Hematopoietic multipotent progenitor cell (in vitro differentiated cells): ENCODE measurements at regions not wholly inside any gene's neighbourhood (a gene's known extent, or its start where the extent isn't known, plus 50 kb on each side); places are given as distances from the start of the nearest gene placed in this dataset.
"Not testable (repeated sequence)": the region's sequence is repeated elsewhere in the genome, so short reads cannot be mapped to it uniquely, and the experiment has no call there.

Experiments
- DNase-seq, 3 donors: peaks; one replicate each; pipeline ENCODE4 v3.0.0-alpha.2; 2011 to 2015; ENCODE audit warnings: low read depth in 2 of 3, low spot score in 2 of 3

DNA sequence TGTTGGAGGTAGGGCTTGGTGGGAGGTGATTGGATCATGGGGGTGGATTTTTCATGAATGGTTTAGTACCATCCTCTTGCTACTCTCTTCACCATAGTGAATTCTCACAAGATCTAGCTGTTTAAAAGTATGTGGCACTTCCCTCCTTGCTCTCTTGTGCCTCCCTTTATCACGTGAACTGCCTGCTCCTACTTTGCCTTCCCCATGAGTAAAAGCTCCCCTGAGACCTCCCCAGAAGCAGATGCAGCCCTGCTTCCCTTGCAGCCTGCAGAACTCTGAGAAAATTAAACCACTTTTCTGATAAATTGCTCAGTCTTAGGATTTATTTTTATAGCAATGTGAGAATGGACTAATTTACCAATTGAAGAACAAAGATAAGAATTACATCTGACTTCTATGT lies 223.1 kb downstream of the RNF144A start:
- DNase-seq = no peak

DNA sequence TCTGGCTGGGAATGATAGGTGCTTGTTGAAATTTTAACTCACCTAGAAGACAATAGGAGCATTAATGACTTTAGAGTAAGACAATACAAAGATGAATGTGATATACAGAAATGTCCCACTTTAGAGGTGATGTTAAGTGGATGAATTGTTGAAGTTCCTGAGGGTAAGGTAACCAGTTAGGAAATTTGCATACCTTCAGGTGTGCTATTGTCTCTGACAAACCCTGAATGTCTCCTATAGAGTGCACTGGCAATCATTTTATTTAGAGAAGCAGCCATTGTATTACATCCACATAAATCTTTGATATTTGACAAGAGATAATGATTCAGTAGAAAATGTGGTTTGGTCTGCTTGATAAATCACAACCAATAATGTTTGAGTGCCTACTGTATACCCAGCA lies 228.5 kb downstream of the RNF144A start:
- no peak for DNase-seq

DNA sequence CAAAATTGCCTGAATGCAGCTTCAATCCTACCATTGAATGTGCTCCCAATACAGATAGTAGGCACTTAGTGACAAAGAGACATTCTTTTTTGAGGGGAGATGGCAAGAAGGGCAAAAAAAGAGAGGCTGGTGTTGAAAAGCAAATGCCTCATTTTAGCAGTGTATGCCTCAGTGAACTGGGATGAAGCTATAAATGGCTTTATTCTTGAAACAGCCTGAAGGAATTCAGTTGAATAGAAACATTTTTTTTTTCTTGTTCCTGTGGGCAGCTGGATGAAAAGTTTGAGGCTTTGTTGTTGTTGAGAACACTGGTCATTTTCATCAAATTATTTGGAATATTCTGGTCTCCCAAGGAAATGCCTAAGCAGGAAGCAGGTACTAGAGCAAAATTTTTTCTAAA lies 228.9 kb downstream of the RNF144A start:
- DNase-seq = no peak

DNA sequence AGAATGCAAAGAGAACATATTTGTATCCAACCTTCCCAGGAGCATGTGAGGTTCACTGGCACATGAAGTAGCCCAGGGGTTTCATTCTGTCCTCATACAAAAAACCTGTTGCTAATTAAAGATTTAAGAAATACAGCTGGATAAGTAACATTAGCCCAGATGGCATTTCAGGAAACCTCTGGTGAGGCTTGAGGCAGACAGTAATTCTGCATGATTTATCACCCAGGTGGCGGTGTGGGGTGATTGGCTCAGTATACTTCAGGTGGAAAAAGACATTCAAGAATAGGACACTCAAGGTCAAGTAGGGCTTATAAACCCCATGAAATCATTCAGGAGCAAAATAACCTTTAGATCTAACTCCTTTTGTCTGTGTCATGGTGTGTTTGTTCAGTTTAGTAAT lies 237.4 kb downstream of the RNF144A start:
- DNase-seq = peak in 1 of 3 donors; percentile 10

DNA sequence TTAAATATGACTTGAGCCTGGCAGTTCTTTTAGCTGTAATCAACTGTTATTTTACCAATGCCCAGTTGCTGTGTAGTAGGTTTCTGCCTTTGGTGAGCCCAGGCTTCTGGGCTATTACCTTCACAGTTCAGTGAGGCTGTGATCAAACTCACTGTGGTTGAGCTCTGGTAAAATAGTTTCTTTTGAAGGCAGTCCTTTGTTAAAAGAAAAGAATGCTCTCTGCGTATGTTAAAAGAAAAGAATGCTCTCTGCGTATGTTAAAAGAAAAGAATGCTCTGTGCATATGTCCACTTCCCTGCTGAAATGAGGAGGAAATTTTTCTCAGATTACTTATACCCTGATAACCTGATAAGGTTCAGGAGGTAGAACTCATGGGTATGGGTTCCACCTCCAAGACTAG lies 244.3 kb downstream of the RNF144A start:
- no peak for DNase-seq

DNA sequence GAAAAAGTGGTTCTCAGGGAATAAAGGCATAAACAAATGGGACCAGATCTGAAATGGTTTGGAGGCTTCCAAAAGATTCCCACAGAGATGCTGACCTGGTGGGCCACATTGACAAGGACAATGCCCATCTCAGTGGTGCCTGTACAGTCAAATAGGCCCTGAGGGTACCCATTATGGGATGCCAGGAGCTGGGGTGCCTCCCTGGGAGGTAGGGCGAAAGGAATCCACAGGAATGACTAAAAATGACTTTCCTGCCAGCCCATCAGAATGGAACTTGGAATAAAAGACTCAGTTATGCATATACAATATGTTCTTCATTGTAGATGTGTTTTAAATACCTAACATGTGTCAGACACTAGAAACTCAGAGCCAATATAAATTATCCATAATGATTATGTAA lies 248.5 kb downstream of the RNF144A start:
- no peak for DNase-seq

DNA sequence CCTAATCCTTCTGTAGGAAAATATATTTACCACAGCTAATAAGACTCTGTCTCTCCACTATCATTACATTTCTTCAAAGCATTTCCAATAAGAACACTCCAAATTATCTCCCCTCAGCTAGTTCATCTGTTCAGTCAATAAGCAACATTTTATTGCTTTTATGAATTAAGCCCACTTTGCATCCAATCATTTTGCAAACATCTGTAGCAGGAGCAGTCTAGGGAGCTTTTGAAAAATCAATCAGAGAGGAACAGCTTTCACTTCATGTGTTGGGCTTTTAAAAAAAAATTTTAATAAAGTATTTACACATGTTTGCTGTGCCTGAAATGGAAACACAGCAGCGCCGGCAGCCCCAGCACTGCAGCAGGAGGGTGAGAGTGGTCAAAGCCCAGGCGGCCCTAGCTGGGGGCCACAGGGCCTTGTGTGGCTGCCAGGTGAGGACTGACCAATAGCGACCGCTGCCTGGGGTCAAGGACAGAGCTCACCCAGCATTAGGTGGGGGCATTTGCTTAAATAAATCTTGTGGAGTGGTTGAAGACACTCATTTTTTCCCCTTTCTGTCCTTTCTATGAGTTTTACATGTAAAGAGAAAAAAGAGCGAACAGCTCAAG lies 250.7 kb downstream of the RNF144A start:
- DNase-seq = no peak

DNA sequence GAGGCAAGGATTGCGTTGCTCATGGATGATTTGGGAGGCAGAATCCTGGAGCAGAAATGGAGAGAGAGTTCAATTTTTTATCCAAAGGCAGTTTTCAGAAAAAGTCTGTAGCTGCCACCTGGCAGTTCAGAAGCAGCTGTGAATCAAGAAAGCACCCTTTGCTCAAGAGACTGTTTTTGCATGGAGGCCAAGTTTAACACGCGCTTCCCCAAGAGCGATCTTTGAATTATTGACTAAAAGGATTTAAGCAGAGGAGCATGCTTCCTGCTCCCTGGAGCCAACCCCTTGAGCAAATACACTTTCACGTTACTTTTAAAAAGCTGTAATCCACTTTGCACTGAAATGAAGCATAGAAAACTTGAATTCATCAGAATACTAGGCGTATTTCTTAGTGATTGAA lies 252.4 kb downstream of the RNF144A start:
- no peak for DNase-seq

DNA sequence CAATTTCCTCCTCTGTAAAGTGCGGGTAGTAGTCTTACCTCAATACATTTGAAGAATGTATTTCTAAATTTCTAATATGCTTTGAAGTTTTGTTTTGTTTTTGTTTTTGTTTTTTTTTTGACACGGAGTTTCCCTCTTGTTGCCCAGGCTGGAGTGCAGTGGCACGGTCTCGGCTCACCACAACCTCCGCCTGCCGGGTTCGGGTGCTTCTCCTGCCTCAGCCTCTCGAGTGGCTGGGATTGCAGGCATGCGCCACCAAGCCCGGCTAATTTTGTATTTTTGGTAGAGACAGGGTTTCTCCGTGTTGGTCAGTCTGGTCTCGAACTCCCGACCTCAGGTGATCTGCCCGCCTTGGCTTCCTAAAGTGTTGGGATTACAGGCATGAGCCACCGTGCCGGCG lies 261.8 kb downstream of the RNF144A start:
- not testable (repeated sequence) for DNase-seq

DNA sequence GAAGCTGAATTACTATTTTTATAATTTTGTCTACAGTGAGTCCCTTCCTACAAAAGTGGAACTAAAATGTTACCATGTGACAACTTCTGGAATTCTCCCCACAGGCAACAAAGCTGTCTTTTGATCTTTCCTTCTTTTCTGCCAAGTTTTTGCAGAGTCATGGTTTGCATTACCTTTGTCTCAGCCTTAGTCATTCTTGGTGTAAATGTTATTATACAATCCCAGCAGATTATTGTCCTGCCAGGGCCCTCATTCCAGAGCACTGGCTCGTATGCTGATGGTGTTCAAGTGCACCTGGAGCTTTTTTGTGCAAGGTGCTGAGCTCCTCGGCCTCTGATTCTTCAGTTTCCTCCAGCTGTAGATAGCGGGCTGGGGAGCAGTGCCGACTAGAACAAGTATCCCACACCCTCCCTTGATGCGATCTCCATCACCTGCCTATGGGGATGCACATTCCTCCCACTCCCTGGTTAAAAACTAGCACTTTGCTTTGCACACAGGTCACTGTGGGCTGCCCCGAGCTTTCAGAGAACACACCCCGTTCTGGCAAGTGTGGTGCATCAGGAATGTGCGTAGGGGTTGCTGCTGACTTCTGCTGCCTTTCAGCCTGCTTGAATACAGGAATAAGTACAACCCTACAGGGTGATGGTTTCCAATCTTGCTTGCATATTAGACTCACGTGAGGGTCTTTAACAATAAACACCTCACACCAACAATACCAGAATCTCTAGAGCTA lies 263.6 kb downstream of the RNF144A start:
- no peak for DNase-seq

DNA sequence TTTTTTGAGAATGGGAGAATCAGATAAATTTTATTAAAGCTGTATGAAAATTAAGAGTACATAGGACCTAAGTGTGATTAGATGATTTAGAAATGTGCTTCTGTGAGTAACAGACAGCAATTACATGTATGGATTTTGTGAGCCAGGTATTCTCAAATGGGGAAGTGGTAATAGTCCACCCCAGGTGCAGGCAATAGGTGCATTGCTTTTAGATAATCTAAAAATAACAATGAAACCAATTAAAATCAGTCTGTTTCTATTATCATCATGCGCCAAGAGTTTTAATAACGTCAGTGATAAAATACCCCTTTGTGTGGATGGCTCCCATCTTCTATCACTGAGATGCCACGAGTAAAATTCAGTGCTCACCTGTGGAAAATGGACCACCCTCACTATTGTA lies 265.3 kb downstream of the RNF144A start:
- no peak for DNase-seq

DNA sequence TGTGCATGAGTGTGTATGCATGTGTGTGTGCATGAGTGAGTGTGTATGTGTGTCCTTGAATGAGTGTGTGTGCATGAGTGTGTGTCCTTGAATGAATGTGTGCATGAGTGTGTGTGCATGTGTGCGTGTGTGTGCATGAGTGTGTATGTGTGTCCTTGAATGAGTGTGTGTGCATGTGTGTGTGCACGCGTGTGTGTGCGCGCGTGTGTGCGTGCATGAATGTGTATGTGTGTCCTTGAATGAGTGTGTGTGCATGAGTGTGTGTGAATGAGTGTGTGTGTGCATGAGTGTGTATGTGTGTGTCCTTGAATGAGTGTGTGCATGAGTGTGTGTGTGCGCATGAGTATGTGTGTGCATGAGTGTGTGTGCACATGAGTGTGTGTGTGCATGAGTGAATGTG lies 271.9 kb downstream of the RNF144A start:
- no peak for DNase-seq

DNA sequence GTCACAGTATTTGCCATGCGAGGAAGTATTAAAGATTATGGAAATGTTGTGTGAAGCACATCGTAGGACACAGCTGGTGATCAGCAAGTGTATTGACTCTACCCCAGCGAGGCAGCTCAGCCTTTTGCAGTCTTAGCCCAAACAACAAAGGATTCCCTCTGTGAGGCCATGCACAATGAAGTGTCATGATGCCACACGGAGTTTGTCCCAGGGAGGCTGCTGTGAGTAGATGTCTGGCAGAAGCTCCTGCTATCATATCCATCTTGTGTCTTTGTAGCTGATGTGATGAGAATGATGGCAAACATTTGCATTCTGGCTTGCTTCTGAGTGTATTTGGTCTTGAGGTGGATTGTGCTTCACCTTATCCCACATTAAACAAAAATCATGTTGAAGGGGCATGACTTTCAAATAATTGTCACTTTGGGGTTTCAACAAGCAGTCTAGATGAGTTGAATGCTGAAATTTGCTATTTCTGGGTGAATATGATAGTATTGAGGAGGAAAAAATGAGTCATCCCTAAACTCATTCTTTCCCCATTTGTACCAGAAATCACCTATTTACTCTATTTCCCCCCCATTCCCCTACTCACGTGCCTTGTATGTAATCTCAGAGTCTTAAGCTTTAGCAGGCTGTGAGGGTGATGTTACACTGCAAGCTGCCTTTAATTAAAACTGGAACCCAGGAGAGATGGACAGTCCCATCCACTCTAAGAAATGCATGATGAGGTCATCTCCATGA lies 273.5 kb downstream of the RNF144A start:
- DNase-seq = no peak

DNA sequence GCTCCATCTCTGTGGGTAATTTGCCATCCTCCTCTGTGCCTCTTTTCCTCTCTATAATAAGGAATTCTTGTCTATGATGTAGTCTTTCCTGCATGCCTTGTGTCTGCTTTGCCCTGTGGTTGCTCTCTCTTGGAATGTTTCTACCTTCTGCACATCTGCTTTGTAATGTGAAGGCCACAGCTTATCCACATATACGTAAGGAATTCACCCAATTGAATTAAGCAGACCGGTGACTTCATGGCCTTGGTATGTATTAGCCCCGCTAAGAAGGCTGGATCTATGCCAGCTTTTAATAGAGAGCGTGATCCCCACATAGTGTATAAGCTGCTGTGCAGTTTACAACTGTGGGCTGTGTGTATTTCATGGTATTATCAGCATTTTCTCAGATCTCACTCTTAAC lies 274.7 kb downstream of the RNF144A start:
- no peak for DNase-seq

DNA sequence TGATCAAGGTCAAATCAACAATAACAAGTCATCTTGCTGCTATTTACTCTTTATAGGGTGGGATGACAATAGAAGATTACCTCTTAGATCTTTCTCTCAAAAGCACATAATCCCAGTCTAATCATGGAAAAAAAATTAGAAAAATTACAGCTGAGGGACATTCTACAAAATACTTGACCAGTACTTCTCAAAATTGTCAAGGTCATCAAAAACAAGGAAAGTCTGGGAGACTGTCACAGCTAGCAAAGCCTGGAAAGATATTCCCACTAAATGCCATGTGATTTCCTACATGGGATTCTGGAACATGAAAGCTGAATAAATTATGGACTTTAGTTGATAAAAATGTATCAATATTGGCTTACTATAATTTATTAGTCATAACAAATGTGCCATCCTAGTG lies 276.2 kb downstream of the RNF144A start:
- no peak for DNase-seq

DNA sequence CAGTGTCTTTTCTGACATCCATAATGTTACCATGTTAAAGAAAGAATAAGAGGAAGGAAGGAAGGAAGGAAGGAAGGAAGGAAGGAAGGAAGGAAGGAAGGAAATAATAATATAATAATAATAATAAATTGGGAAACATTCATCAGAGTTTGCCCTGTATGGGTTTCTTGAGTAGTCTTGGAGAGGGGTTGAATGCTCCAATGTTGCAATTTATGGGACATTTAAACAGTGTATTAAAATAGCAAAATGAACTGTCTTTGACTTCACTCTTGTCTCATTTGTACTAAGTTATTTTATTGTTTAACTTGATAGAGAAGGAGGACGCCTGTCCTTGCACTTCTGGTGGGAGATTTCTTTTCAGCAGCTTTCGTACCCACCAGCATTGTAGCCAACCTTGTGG lies 277.7 kb downstream of the RNF144A start:
- no peak for DNase-seq

DNA sequence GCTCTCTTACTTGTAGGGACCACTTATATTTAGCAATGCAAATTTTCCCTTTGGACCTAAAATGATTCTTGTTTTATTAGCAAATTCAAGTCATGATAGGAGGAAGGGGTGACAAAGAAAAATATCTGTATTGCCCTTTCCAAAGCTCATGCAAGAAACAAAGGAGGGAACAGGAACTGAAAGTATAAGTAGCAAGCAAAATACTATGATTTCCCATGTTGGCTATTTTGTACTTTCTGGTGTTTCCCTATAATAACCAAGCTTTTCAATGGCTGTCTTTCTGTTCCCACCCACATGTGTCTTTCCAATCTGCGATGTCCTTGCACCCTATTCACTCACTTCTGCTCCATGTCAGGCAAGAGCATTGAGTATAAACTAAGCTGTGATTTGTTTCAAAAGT lies 279.7 kb downstream of the RNF144A start:
- no peak for DNase-seq

DNA sequence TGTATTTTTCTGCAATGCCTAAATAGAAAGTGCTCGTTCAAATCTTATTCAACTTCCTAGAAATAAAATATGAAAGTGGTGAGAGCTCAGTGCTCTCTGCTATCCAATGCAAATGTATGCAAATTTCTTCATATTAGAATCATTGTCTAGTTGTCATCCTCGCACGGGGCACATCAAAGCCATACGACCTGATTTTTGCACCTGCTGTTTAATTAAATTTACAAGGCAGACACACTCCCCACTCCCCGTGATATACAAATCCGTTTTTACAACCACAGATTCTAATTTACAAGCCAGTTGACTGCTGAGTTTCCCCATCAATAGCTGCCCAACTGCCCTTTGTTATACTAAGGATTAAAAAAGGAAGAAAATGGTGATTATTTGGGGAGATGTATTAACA lies 284.6 kb downstream of the RNF144A start:
- no peak for DNase-seq

DNA sequence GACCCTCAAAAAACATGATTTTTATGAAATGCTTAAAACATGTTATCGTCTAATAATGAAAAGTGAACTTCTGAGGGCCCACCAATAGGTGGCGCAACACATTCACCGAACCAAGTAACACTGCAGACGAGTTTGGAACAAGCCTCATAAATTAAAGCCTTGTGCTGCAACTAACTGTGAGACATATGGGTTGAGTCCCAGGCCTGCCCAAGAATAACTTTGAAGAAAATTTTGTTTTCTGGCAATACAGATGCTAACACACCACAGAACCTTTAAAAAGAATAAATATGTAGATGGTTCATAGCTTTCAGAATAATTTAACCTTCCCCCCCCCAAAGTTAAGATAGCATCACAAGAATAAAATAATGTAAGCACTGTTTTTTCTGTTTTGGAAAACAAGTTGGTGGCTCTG lies 285.9 kb downstream of the RNF144A start:
- DNase-seq = peak; percentile 24 to 72 (median 40)

DNA sequence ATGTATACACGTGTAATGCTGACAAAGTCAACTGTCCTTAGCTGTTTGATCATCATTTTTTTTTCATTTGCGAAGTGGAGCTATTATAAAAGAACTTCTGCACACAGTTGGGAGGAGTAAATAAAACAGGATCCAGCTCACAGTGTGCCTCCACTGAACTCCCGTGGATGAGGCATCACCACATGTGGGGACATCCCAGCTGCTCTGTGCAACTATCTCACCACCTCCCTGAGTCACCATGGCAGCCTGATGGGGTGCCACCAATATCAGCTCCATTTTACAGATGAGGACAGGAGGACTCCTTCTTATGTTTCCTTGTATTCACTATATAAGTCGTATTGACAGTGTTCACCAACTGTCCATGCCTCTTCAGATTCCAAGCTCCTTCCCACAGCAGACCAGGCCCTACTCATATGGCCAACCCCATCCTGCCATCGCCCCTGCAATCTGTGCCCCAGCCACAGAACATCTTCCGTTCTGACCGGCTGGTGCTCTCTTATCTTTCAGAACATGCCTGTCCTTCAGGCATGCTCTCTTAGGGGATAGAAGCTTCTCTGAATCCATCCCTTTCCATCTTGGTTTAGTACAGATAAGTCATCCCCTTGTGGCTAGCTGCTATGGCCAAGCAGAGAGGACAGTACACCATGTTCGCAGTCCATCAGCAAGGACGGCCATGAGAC lies 288.1 kb downstream of the RNF144A start:
- DNase-seq = no peak

DNA sequence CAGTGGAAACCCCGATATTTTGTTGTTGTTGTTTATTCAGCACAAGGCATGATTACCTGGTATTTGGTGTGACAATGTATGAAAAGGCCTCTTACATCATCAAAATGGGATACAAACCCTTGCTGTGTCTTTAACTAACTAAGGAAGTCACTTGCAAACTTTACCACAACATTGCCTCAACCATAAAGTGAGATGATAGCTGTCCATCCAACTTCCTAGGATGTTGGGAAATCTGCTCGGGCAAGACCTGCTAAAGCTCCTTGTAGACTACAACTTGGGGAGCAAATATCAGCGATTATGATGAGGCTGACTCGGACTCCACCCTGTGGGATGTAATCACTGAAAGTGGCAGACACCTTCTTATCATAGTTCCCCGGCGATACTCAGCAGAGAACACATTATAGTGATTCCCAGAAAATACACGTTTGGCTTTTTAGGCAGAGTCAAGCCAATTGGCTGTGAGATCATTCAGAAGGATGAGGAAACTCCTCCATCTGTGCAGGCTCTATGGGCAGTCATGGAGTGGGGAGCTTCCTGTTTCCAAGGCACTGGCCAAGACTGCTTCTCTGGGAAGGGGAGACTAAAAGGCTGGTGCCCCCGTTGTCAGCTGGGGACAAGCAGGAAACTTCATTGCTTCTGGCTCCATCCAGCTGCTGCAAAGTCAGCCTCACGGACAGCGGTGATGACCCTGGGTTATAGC lies 289.0 kb downstream of the RNF144A start:
- no peak for DNase-seq
